ENCODE measurements at regions not wholly inside any gene's neighbourhood (a gene's known extent, or its start where the extent isn't known, plus 50 kb on each side); places are given as distances from the start of the nearest gene placed in this dataset.

DNA sequence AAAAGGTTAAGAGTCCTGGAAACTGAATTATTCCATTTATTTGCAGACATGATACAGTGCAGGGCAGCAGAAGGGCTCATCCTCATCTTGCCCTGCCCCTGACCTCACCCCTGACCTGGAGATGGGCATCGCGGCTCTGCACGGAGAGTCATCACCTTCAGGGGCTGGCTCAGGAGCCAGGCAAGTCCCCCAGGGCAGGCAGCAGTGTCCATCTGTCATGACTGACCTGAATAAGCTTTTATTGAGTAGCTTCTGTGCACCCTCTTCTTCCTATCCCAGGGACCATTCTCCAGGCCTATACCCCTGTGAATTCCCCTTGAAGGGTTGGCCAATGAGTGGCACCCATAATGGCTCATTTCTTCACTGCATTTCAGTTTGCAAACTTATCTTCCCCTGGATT, 484.2 kb downstream of the ZNF536 start:
- Histone ChIP-seq H2BK20ac (ENCODE audit: low read depth, low read length, poor library complexity, severe bottlenecking) (no peak overlapping the region), H3K9ac (ENCODE audit: extremely low read depth, insufficient read length, low read length) (no peak overlapping the region), H2BK15ac (ENCODE audit: low read depth, low read length) (no peak overlapping the region), H3K18ac (ENCODE audit: insufficient read length, low read depth, low read length) (no peak overlapping the region), H2BK120ac (ENCODE audit: low read depth, low read length, poor library complexity, severe bottlenecking) (no peak overlapping the region), H3K9me3 (ENCODE audit: control insufficient read depth, low read depth, low read length) (no peaks in the 10 kb centered on the region), H4K20me1 (ENCODE audit: control insufficient read depth, insufficient read depth, insufficient read length) (no peaks in the 10 kb centered on the region), H2BK12ac (ENCODE audit: insufficient read length, low read depth, low read length) (no peak overlapping the region), H3K4me1 (ENCODE audit: insufficient read depth, low read length) (no peaks in the 10 kb centered on the region), H2BK5ac (ENCODE audit: insufficient read length, low read length) (no peak overlapping the region), H3T11ph (ENCODE audit: low read length) (no peak overlapping the region), H3K27ac (ENCODE audit: insufficient read length, low read depth, low read length) (no peak overlapping the region), H3K14ac (ENCODE audit: insufficient read depth, low read length) (no peak overlapping the region), H3K4ac (ENCODE audit: low read depth, low read length) (no peak overlapping the region), H3K23ac (ENCODE audit: insufficient read length, low read depth, low read length) (no peak overlapping the region), H3K23me2 (ENCODE audit: insufficient read length, low read depth, low read length, poor library complexity, severe bottlenecking) (no peaks in the 10 kb centered on the region), H3K27me3 (ENCODE audit: insufficient read depth, low read length) (no peaks in the 10 kb centered on the region), H3K79me2 (ENCODE audit: insufficient read depth, low read length) (no peaks in the 10 kb centered on the region), H4K91ac (ENCODE audit: insufficient read length, low read depth, low read length) (no peak overlapping the region), H3K79me1 (ENCODE audit: insufficient read depth, low read depth, low read length, poor library complexity, severe bottlenecking) (no peaks in the 10 kb centered on the region), H2AFZ (ENCODE audit: low read length) (no peak overlapping the region), H4K8ac (replicated peaks; ENCODE audit: insufficient read length, low read depth, low read length) (no peak overlapping the region), H3K56ac (ENCODE audit: insufficient read length, low read depth, low read length) (no peak overlapping the region), H3K4me2 (ENCODE audit: insufficient read depth, insufficient read length, low read length) (no peak overlapping the region), H2AK5ac (ENCODE audit: insufficient read length, low read length) (no peak overlapping the region), H4K5ac (ENCODE audit: insufficient read length, low read depth, low read length) (no peak overlapping the region)
- Mint-ChIP-seq H3K27me3 (ENCODE audit: low read depth) (no peaks in the 10 kb centered on the region), H3K4me3 (no peak overlapping the region), H3K9me3 (no peaks in the 10 kb centered on the region; a peak in 2 of 5 replicates), H3K36me3 (ENCODE audit: insufficient read depth in 1 of 3, low read depth in 3 of 3) (no peaks in the 10 kb centered on the region), H3K27ac (no peak overlapping the region), H3K4me1 (peaks cover 0 to 3% of the 10 kb centered on the region in 2 experiments; a peak in 2 of 4 replicates)
- TF ChIP-seq, protein P1, sequence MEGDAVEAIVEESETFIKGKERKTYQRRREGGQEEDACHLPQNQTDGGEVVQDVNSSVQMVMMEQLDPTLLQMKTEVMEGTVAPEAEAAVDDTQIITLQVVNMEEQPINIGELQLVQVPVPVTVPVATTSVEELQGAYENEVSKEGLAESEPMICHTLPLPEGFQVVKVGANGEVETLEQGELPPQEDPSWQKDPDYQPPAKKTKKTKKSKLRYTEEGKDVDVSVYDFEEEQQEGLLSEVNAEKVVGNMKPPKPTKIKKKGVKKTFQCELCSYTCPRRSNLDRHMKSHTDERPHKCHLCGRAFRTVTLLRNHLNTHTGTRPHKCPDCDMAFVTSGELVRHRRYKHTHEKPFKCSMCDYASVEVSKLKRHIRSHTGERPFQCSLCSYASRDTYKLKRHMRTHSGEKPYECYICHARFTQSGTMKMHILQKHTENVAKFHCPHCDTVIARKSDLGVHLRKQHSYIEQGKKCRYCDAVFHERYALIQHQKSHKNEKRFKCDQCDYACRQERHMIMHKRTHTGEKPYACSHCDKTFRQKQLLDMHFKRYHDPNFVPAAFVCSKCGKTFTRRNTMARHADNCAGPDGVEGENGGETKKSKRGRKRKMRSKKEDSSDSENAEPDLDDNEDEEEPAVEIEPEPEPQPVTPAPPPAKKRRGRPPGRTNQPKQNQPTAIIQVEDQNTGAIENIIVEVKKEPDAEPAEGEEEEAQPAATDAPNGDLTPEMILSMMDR (conservative IDR thresholded peaks at IDR 0.05), result no peak
- no peak for DNase-seq
- WGBS (ENCODE audit: extremely low coverage, insufficient read length, low lambda C conversion rate), result no CpG with 5 or more reads among the region's 3 CpGs

Measured in H9 (cell line).